CD4-positive, alpha-beta T cell treated with Interleukin-17A for 1 hour (primary cell): ENCODE measurements at regions not wholly inside any gene's neighbourhood (a gene's known extent, or its start where the extent isn't known, plus 50 kb on each side); places are given as distances from the start of the nearest gene placed in this dataset.

Experiments
- DNase-seq: peaks from one replicate; pipeline ENCODE4 v3.0.0-alpha.2; 2020

GRCh38 chr5:8150791-8151190 lies 281.8 kb downstream of the MTRR start:
- DNase-seq, result no peak

- DNase-seq, result no peak
Observed at GRCh38 chr5:8156706-8157105, 287.8 kb downstream of the MTRR start.

GRCh38 chr5:8157320-8157822 lies 288.4 kb downstream of the MTRR start:
- DNase-seq, result no peak

- no peak for DNase-seq
Observed at GRCh38 chr5:8176101-8176693, 307.2 kb downstream of the MTRR start.

GRCh38 chr5:8184455-8185063 lies 315.6 kb downstream of the MTRR start:
- peak; percentile 3 for DNase-seq

GRCh38 chr5:8185852-8186251 lies 316.9 kb downstream of the MTRR start:
- no peak for DNase-seq

GRCh38 chr5:8188874-8189565 lies 320.1 kb downstream of the MTRR start:
- no peak for DNase-seq

- DNase-seq, result no peak
Observed at GRCh38 chr5:8192840-8193239, 323.9 kb downstream of the MTRR start.

- DNase-seq, result no peak
Observed at GRCh38 chr5:8196061-8196460, 327.1 kb downstream of the MTRR start.

GRCh38 chr5:8208307-8208706 lies 339.4 kb downstream of the MTRR start:
- no peak for DNase-seq

GRCh38 chr5:8209500-8209899 lies 340.6 kb downstream of the MTRR start:
- DNase-seq, result no peak

GRCh38 chr5:8213701-8214240 lies 344.8 kb downstream of the MTRR start:
- DNase-seq, result no peak

- DNase-seq, result no peak
Observed at GRCh38 chr5:8216921-8217320, 348.0 kb downstream of the MTRR start.

GRCh38 chr5:8226148-8226547 lies 357.2 kb downstream of the MTRR start:
- no peak for DNase-seq

GRCh38 chr5:8227112-8227511 lies 358.2 kb downstream of the MTRR start:
- DNase-seq, result no peak

- DNase-seq, result no peak
Observed at GRCh38 chr5:8229551-8229950, 360.6 kb downstream of the MTRR start.

- DNase-seq, result no peak
Observed at GRCh38 chr5:8230868-8231267, 361.9 kb downstream of the MTRR start.

GRCh38 chr5:8233479-8233878 lies 364.5 kb downstream of the MTRR start:
- DNase-seq, result no peak

- DNase-seq, result no peak
Observed at GRCh38 chr5:8234179-8234770, 365.3 kb downstream of the MTRR start.

GRCh38 chr5:8238080-8238479 lies 369.1 kb downstream of the MTRR start:
- DNase-seq, result no peak

- DNase-seq, result no peak
Observed at GRCh38 chr5:8239198-8239597, 370.2 kb downstream of the MTRR start.

- DNase-seq, result no peak
Observed at GRCh38 chr5:8239646-8240045, 370.7 kb downstream of the MTRR start.

- DNase-seq, result no peak
Observed at GRCh38 chr5:8241076-8241475, 372.1 kb downstream of the MTRR start.

GRCh38 chr5:8241558-8241957 lies 372.6 kb downstream of the MTRR start:
- no peak for DNase-seq
